Kidney tubule cell (primary cell): ENCODE measurements at regions not wholly inside any gene's neighbourhood (a gene's known extent, or its start where the extent isn't known, plus 50 kb on each side); places are given as distances from the start of the nearest gene placed in this dataset.
"Not testable (repeated sequence)": the region's sequence is repeated elsewhere in the genome, so short reads cannot be mapped to it uniquely, and the experiment has no call there.

Experiments used
- DNase-seq: peaks from one replicate; pipeline ENCODE4 v3.0.0-alpha.2; 2018; ENCODE audit warnings: low spot score

- DNase-seq: peak; percentile 93
Observed at GRCh38 chr7:101146-102046, 91.0 kb upstream of the FAM20C start.

GRCh38 chr7:102047-102711 lies 90.2 kb upstream of the FAM20C start:
- DNase-seq: no peak

GRCh38 chr7:102721-103120 lies 89.7 kb upstream of the FAM20C start:
- no peak for DNase-seq

GRCh38 chr7:103981-104380 lies 88.4 kb upstream of the FAM20C start:
- not testable (repeated sequence) for DNase-seq

- DNase-seq: no peak
Observed at GRCh38 chr7:105002-105401, 87.4 kb upstream of the FAM20C start.

GRCh38 chr7:106356-106755 lies 86.0 kb upstream of the FAM20C start:
- DNase-seq: no peak

GRCh38 chr7:107233-107632 lies 85.1 kb upstream of the FAM20C start:
- no peak for DNase-seq

GRCh38 chr7:107907-108306 lies 84.5 kb upstream of the FAM20C start:
- DNase-seq: no peak

- DNase-seq: no peak
Observed at GRCh38 chr7:109094-109493, 83.3 kb upstream of the FAM20C start.

GRCh38 chr7:109898-110556 lies 82.3 kb upstream of the FAM20C start:
- DNase-seq: no peak

- DNase-seq: no peak
Observed at GRCh38 chr7:110557-111232, 81.7 kb upstream of the FAM20C start.

GRCh38 chr7:111591-111990 lies 80.8 kb upstream of the FAM20C start:
- no peak for DNase-seq

GRCh38 chr7:112881-113280 lies 79.5 kb upstream of the FAM20C start:
- DNase-seq: peak; percentile 18

GRCh38 chr7:115274-115911 lies 77.0 kb upstream of the FAM20C start:
- DNase-seq: no peak

GRCh38 chr7:116188-116981 lies 76.0 kb upstream of the FAM20C start:
- DNase-seq: no peak

- DNase-seq: no peak
Observed at GRCh38 chr7:117836-118614, 74.3 kb upstream of the FAM20C start.

- DNase-seq: no peak
Observed at GRCh38 chr7:118615-119391, 73.6 kb upstream of the FAM20C start.

- no peak for DNase-seq
Observed at GRCh38 chr7:119392-120163, 72.8 kb upstream of the FAM20C start.
